ENCODE measurements at regions not wholly inside any gene's neighbourhood (a gene's known extent, or its start where the extent isn't known, plus 50 kb on each side); places are given as distances from the start of the nearest gene placed in this dataset.

GRCh38 chr18:46325895-46326294, 221.7 kb downstream of the HAUS1 start:
- TF ChIP-seq, protein P1, sequence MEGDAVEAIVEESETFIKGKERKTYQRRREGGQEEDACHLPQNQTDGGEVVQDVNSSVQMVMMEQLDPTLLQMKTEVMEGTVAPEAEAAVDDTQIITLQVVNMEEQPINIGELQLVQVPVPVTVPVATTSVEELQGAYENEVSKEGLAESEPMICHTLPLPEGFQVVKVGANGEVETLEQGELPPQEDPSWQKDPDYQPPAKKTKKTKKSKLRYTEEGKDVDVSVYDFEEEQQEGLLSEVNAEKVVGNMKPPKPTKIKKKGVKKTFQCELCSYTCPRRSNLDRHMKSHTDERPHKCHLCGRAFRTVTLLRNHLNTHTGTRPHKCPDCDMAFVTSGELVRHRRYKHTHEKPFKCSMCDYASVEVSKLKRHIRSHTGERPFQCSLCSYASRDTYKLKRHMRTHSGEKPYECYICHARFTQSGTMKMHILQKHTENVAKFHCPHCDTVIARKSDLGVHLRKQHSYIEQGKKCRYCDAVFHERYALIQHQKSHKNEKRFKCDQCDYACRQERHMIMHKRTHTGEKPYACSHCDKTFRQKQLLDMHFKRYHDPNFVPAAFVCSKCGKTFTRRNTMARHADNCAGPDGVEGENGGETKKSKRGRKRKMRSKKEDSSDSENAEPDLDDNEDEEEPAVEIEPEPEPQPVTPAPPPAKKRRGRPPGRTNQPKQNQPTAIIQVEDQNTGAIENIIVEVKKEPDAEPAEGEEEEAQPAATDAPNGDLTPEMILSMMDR (IDR thresholded peaks at IDR 0.05; ENCODE audit: unreplicated experiment): no peak
- intact Hi-C loops (cut with micrococcal nuclease): no loop called here
- ChIA-PET POLR2A (no interaction called here), CTCF (interaction anchor here (1.2 kb wide), 1 partner anchor 15 kb away, joined by 6 read pairs; no protein-coding TSS in a partner anchor)
- Mint-ChIP-seq H3K27me3 (ENCODE audit: insufficient read depth, unreplicated experiment) (no peaks in the 10 kb centered on the region), H3K27ac (ENCODE audit: low read depth, unreplicated experiment) (no peak overlapping the region), H3K4me1 (ENCODE audit: insufficient read depth, unreplicated experiment) (peaks cover 30% of the 10 kb centered on the region), H3K4me3 (ENCODE audit: unreplicated experiment) (no peak overlapping the region), H3K9me3 (ENCODE audit: unreplicated experiment) (no peaks in the 10 kb centered on the region), H3K36me3 (ENCODE audit: insufficient read depth, unreplicated experiment) (no peaks in the 10 kb centered on the region)
- no peak for DNase-seq (ENCODE audit: unreplicated experiment)
- no TSS peak for BruUV-seq (replicated peaks)

- TF ChIP-seq, protein P1 (IDR thresholded peaks at IDR 0.05; ENCODE audit: unreplicated experiment): no peak
- ChIA-PET POLR2A (no interaction called here), CTCF (interaction anchor here (0.6 kb wide), 1 partner anchor 720 kb away, joined by 4 read pairs; no protein-coding TSS in a partner anchor)
- H3K27me3 Mint-ChIP-seq (ENCODE audit: insufficient read depth, unreplicated experiment): no peaks in the 10 kb centered on the region
- no peak overlapping the region for H3K27ac Mint-ChIP-seq (ENCODE audit: low read depth, unreplicated experiment)
- H3K4me3 Mint-ChIP-seq (ENCODE audit: unreplicated experiment): no peak overlapping the region
- no TSS peak for BruUV-seq (replicated peaks)
- H3K4me1 Mint-ChIP-seq (ENCODE audit: insufficient read depth, unreplicated experiment): peaks cover 12% of the 10 kb centered on the region
- H3K9me3 Mint-ChIP-seq (ENCODE audit: unreplicated experiment): no peaks in the 10 kb centered on the region
- H3K36me3 Mint-ChIP-seq (ENCODE audit: insufficient read depth, unreplicated experiment): no peaks in the 10 kb centered on the region
- intact Hi-C loops (cut with micrococcal nuclease): no loop called here
- DNase-seq (ENCODE audit: unreplicated experiment): no peak
These were observed 225.6 kb downstream of the HAUS1 start for GRCh38 chr18:46329736-46330246.

DNA sequence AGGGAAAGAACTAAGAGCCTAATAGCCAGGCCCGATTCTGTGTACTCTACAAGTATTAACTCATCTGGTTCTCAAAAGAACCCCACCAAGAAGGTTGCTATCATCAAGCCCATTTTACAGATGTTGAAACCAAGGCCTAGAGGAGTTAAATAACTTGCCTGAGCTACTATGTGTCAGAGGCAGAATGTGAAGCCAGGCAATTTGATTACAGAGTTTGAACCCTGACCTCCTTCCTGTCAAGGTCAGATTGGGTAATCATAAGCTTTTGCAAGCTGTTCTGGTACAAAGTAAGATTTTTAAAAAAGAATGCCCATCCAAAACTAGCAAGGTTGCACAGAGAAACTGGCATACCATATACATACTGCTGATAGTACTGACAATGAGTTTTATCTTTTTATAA, 227.1 kb downstream of the HAUS1 start:
- Mint-ChIP-seq H3K4me3 (ENCODE audit: unreplicated experiment) (no peak overlapping the region), H3K27ac (ENCODE audit: low read depth, unreplicated experiment) (no peak overlapping the region), H3K36me3 (ENCODE audit: insufficient read depth, unreplicated experiment) (no peaks in the 10 kb centered on the region), H3K27me3 (ENCODE audit: insufficient read depth, unreplicated experiment) (no peaks in the 10 kb centered on the region), H3K9me3 (ENCODE audit: unreplicated experiment) (no peaks in the 10 kb centered on the region), H3K4me1 (ENCODE audit: insufficient read depth, unreplicated experiment) (peaks cover 23% of the 10 kb centered on the region)
- no peak for DNase-seq (ENCODE audit: unreplicated experiment)
- CTCF ChIA-PET: no interaction called here
- POLR2A ChIA-PET: interaction anchor here (1.0 kb wide), 1 partner anchor 56 kb away, joined by 3 read pairs; no protein-coding TSS in a partner anchor
- intact Hi-C loops (cut with micrococcal nuclease): no loop called here
- BruUV-seq (replicated peaks): no TSS peak
- TF ChIP-seq, protein P1 (IDR thresholded peaks at IDR 0.05; ENCODE audit: unreplicated experiment): no peak

- ChIA-PET CTCF (interaction anchor here (0.7 to 2.8 kb wide), 3 partner anchors 51 to 85 kb away, joined by 3 to 12 read pairs (median 4); no protein-coding TSS in a partner anchor), POLR2A (no interaction called here)
- H3K27ac Mint-ChIP-seq (ENCODE audit: low read depth, unreplicated experiment): no peak overlapping the region
- H3K36me3 Mint-ChIP-seq (ENCODE audit: insufficient read depth, unreplicated experiment): peaks cover 6% of the 10 kb centered on the region
- TF ChIP-seq, protein P1 (IDR thresholded peaks at IDR 0.05; ENCODE audit: unreplicated experiment): no peak
- H3K27me3 Mint-ChIP-seq (ENCODE audit: insufficient read depth, unreplicated experiment): no peaks in the 10 kb centered on the region
- no peak overlapping the region for H3K4me3 Mint-ChIP-seq (ENCODE audit: unreplicated experiment)
- peaks cover 25% of the 10 kb centered on the region for H3K4me1 Mint-ChIP-seq (ENCODE audit: insufficient read depth, unreplicated experiment)
- intact Hi-C loops (cut with micrococcal nuclease): no loop called here
- no peak for DNase-seq (ENCODE audit: unreplicated experiment)
- no TSS peak for BruUV-seq (replicated peaks)
- no peaks in the 10 kb centered on the region for H3K9me3 Mint-ChIP-seq (ENCODE audit: unreplicated experiment)
These were observed 228.2 kb downstream of the HAUS1 start for GRCh38 chr18:46332286-46332801.
